ENCODE measurements at regions not wholly inside any gene's neighbourhood (a gene's known extent, or its start where the extent isn't known, plus 50 kb on each side); places are given as distances from the start of the nearest gene placed in this dataset.
"Not testable (repeated sequence)": the region's sequence is repeated elsewhere in the genome, so short reads cannot be mapped to it uniquely, and the experiment has no call there.

DNA sequence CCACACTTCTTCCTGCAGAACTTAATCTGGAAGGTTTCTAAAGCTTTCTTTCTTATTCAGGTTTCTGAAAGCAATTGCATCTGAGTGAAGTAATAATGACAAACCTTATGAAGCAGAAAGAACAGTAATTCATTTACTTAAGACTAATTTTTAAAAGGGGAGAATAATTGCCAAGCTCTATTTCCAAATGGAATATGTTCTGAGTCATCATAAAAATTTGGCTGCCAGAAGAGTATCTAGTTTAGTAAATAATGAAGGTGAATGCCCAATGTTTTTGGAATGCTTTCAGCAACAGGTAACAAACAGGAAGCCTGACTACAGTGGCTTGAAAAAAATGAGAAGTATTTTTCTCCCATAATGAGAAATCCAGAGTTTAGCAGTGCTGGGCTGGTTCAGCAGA lies 227.3 kb upstream of the TET2 start:
- Histone ChIP-seq H3K9ac (no peak overlapping the region), H3K4me2 (no peak overlapping the region), H3K4me1 (no peaks in the 10 kb centered on the region), H3K27me3 (no peaks in the 10 kb centered on the region), H3K36me3 (no peaks in the 10 kb centered on the region), H3K27ac (no peak overlapping the region), H4K20me1 (no peaks in the 10 kb centered on the region), H3K4me3 (no peak overlapping the region), H3K9me3 (no peaks in the 10 kb centered on the region)
- TF ChIP-seq Cebpa-rat (IDR thresholded peaks at IDR 0.05), result no peak

DNA sequence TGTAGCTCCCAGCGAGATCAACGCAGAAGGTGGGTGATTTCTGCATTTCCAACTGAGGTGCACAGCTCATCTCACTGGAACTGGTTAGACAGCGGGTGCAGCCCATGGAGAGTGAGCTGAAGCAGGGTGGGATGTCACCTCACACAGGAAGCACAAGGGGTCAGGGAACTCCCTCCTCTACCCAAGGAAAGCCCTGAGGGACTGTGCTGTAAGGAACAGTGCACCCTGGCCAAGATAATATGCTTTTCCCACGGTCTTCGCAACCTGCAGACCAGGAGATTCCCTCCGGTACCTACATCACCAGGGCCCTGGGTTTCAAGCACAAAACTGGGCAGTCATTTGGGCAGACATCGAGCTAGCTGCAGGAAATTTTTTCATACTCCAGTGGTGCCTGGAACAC lies 216.4 kb upstream of the TET2 start:
- Histone ChIP-seq H3K27me3 (no peaks in the 10 kb centered on the region), H3K4me2 (peak overlapping the region; percentile 57), H3K36me3 (no peaks in the 10 kb centered on the region), H4K20me1 (no peaks in the 10 kb centered on the region), H3K4me1 (peaks cover 13% of the 10 kb centered on the region), H3K27ac (peak overlapping the region; percentile 47), H3K4me3 (no peak overlapping the region), H3K9me3 (no peaks in the 10 kb centered on the region; the same call in 1 of the 2 replicates), H3K9ac (no peak overlapping the region)
- TF ChIP-seq Cebpa-rat (IDR thresholded peaks at IDR 0.05), result no peak

DNA sequence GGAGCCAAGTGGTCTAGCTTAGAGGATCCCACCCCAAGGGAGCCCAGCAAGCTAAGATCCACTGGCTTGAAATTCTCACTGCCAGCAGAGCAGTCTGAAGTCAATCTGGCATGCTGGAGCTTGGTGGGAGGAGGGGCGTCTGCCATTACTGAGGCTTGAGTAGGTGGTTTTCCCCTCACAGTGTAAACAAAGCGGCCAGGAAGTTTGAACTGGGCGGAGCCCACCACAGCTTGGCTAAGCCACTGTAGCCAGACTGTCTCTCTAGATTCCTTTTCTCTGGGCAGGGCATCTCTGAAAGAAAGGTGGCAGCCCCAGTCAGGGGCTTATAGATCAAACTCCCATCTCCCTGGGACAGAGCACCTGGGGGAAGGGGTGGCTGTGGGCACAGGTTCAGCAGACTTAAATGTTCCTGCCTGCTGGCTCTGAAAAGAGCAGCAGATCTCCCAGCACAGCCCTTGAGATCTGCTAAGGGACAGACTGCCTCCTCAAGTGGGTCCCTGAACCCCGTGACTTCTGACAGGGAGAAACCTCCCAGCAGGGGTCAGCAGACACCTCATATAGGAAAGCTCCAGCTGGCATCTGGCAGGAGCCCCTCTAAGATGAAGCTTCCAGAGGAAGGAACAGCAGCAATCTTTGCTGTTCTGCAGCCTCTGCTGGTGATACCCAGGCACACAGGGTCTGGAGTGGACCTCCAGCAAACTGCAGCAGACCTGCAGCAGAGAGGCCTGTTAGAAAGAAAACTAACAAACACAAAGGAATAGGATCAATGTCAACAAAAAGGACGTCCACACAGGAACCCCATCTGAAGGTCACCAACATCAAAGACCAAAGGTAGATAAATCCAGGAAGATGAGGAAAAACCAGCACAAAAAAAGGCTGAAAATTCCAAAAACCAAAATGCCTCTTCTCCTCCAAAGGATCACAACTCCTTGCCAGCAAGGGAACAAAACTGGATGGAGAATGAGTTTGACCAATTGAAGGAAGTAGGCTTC lies 215.6 kb upstream of the TET2 start:
- H3K9me3 ChIP-seq, H4K20me1 ChIP-seq, H3K4me3 ChIP-seq, H3K27me3 ChIP-seq, H3K9ac ChIP-seq, H3K36me3 ChIP-seq: not testable (repeated sequence)
- peak overlapping the region; percentile 57 for H3K4me2 ChIP-seq
- peak overlapping the region; percentile 47 for H3K27ac ChIP-seq
- H3K4me1 ChIP-seq, result peaks cover 13% of the 10 kb centered on the region

- H3K4me3 ChIP-seq, result no peak overlapping the region
- no peaks in the 10 kb centered on the region for H4K20me1 ChIP-seq
- H3K9ac ChIP-seq, result no peak overlapping the region
- H3K9me3 ChIP-seq, result no peaks in the 10 kb centered on the region; the same call in 1 of the 2 replicates
- no peak overlapping the region for H3K4me2 ChIP-seq
- no peaks in the 10 kb centered on the region for H3K36me3 ChIP-seq
- H3K27ac ChIP-seq, result no peak overlapping the region
- no peaks in the 10 kb centered on the region for H3K4me1 ChIP-seq
- no peaks in the 10 kb centered on the region for H3K27me3 ChIP-seq
- no peak for TF ChIP-seq Cebpa-rat (IDR thresholded peaks at IDR 0.05)
These were observed 208.1 kb upstream of the TET2 start for GRCh38 chr4:104938624-104939023.

DNA sequence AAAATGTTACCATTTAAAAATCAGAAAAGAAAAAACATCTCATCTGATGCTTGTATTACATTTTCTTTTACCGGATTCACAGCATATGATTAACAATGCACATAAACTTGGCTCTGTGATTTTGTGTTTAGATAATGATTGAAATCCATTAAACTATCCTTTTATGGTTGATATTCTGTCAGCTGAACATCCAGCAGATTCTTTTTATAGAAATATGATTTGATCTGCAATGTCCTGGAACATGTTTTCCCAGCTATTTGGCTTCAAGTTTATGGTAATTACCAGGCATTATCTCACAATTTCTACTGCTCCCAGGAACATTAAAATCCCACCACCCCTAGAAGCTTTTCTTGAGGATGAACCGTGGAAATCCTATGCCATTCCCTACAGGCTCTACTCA lies 205.7 kb upstream of the TET2 start:
- TF ChIP-seq Cebpa-rat (IDR thresholded peaks at IDR 0.05), result no peak
- Histone ChIP-seq H3K27me3 (no peaks in the 10 kb centered on the region), H3K4me3 (no peak overlapping the region), H3K9me3 (no peaks in the 10 kb centered on the region), H3K36me3 (no peaks in the 10 kb centered on the region), H3K9ac (no peak overlapping the region), H3K4me2 (no peak overlapping the region), H4K20me1 (no peaks in the 10 kb centered on the region), H3K4me1 (no peaks in the 10 kb centered on the region), H3K27ac (no peak overlapping the region)

- no peak overlapping the region for H3K4me2 ChIP-seq
- H4K20me1 ChIP-seq, result no peaks in the 10 kb centered on the region
- no peak overlapping the region for H3K27ac ChIP-seq
- no peak for TF ChIP-seq Cebpa-rat (IDR thresholded peaks at IDR 0.05)
- H3K4me3 ChIP-seq, result no peak overlapping the region
- no peaks in the 10 kb centered on the region for H3K9me3 ChIP-seq
- H3K27me3 ChIP-seq, result no peaks in the 10 kb centered on the region
- no peaks in the 10 kb centered on the region for H3K4me1 ChIP-seq
- no peak overlapping the region for H3K9ac ChIP-seq
- H3K36me3 ChIP-seq, result no peaks in the 10 kb centered on the region
These were observed 205.0 kb upstream of the TET2 start for GRCh38 chr4:104941661-104942062.

GRCh38 chr4:104942990-104943743 lies 203.5 kb upstream of the TET2 start:
- Histone ChIP-seq H3K9ac (no peak overlapping the region), H3K9me3 (no peaks in the 10 kb centered on the region), H3K27ac (no peak overlapping the region), H4K20me1 (no peaks in the 10 kb centered on the region), H3K4me2 (no peak overlapping the region), H3K4me1 (no peaks in the 10 kb centered on the region), H3K36me3 (no peaks in the 10 kb centered on the region), H3K4me3 (no peak overlapping the region), H3K27me3 (no peaks in the 10 kb centered on the region)
- no peak for TF ChIP-seq Cebpa-rat (IDR thresholded peaks at IDR 0.05)

DNA sequence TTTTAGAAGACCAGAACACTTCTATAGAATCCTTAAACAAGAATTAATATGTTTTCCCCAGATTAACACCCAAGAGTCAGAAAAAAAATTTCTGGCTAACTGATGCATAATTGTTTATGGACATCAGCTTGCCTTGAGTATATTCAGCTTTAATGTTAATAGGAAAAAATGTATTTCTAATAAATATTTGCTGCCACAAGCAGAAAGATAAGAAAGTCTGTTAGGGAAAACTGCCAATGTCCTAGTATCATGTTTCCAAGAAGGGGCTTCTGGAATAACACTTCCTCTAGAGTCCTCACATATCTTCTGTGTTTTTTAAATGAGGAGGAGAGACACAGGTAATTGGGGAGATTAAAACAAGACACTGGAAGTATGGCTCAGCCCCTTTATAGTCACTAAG lies 202.1 kb upstream of the TET2 start:
- Histone ChIP-seq H3K4me2 (no peak overlapping the region), H3K9me3 (no peaks in the 10 kb centered on the region), H3K27me3 (no peaks in the 10 kb centered on the region), H4K20me1 (no peaks in the 10 kb centered on the region), H3K9ac (no peak overlapping the region), H3K36me3 (no peaks in the 10 kb centered on the region), H3K27ac (no peak overlapping the region), H3K4me1 (no peaks in the 10 kb centered on the region), H3K4me3 (no peak overlapping the region)
- no peak for TF ChIP-seq Cebpa-rat (IDR thresholded peaks at IDR 0.05)

DNA sequence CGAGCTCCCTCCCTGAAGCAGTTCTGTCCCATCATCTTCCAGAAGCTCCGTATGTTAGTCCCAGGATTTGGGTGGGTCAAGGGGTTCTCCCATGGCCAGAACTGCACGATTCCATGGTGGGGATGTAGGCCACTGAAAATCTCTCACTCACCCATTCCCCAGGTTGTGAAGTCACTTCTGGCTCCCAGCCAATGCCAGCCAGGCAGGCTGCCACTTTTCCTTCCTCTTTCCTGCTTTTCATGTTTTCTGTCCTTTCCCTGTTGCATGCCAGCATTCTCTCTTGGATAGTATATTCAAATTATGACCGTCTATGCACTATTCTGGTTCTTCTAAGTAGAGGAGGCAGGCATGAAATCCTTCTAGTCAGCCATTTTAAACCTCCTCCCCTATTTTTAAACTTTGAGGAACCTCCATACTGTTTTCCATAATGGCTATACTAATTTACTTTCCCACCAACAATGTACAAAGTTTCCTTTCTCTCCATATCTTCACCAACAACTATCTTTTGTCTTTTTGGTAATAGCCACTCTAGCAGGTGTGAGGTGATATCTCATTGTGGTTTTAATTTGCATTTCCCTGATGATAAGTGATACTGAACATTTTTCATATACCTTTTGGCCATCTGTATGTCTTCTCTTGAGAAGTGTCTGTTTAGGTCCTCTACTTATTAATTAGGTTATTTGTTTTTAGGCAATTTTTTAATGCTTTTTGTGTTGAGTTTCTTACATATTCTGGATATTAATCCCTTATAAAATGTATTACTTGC lies 182.1 kb upstream of the TET2 start:
- no peak overlapping the region for H3K4me2 ChIP-seq
- H3K9me3 ChIP-seq, result 0 out of 2 replicates have a peak, but pooled peaks cover 6% of the 10 kb centered on the region
- H3K9ac ChIP-seq, result no peak overlapping the region
- H3K27ac ChIP-seq, result no peak overlapping the region
- no peaks in the 10 kb centered on the region for H3K27me3 ChIP-seq
- no peaks in the 10 kb centered on the region for H3K36me3 ChIP-seq
- H4K20me1 ChIP-seq, result no peaks in the 10 kb centered on the region
- TF ChIP-seq Cebpa-rat (IDR thresholded peaks at IDR 0.05), result no peak
- H3K4me3 ChIP-seq, result no peak overlapping the region
- no peaks in the 10 kb centered on the region for H3K4me1 ChIP-seq

Measured in BLaER1 (cell line).